ENCODE measurements at regions not wholly inside any gene's neighbourhood (a gene's known extent, or its start where the extent isn't known, plus 50 kb on each side); places are given as distances from the start of the nearest gene placed in this dataset.

GRCh38 chr5:87499478-87500410, 87.0 kb upstream of the CCNH start:
- TF ChIP-seq POLR2A (IDR thresholded peaks at IDR 0.05) (no peak), EP300 (IDR thresholded peaks at IDR 0.05) (no peak), CTCF (IDR thresholded peaks at IDR 0.05) (no peak)
- no peak for DNase-seq (ENCODE audit: low spot score in 2 of 2)
- Histone ChIP-seq H3K27me3 (no peaks in the 10 kb centered on the region), H3K4me3 (no peak overlapping the region), H3K27ac (no peak overlapping the region), H3K4me1 (no peaks in the 10 kb centered on the region), H3K36me3 (no peaks in the 10 kb centered on the region), H3K9me3 (peaks cover 0 to 16% (median 2%) of the 10 kb centered on the region in 4 donors)
- WGBS, 2 donors = 87 to 88% methylated on average over 21 of the region's 21 CpGs

Measured in tibial nerve (tissue), 4 donors.